ENCODE measurements at regions not wholly inside any gene's neighbourhood (a gene's known extent, or its start where the extent isn't known, plus 50 kb on each side); places are given as distances from the start of the nearest gene placed in this dataset.

GRCh38 chr1:104341944-104342343 is 592.2 kb downstream of the AMY1C start:
- no peaks in the 10 kb centered on the region for H3K4me1 ChIP-seq
- 67 to 70% methylated on average over 3 of the region's 3 CpGs for WGBS, 2 donors
- no peaks in the 10 kb centered on the region for H3K9me3 ChIP-seq
- DNase-seq (no peak), ATAC-seq (ENCODE audit: low FRiP score in 2 of 2) (no peak)
- TF ChIP-seq POLR2A (IDR thresholded peaks at IDR 0.05) (no peak), EP300 (IDR thresholded peaks at IDR 0.05) (no peak), CTCF (IDR thresholded peaks at IDR 0.05) (no peak), POLR2AphosphoS5 (IDR thresholded peaks at IDR 0.05) (no peak)
- H3K4me3 ChIP-seq: no peak overlapping the region
- H3K27ac ChIP-seq: no peak overlapping the region
- H3K36me3 ChIP-seq: no peaks in the 10 kb centered on the region
- no peaks in the 10 kb centered on the region for H3K27me3 ChIP-seq

- DNase-seq: no peak
- ATAC-seq (ENCODE audit: low FRiP score in 2 of 2): no peak
- no peaks in the 10 kb centered on the region for H3K4me1 ChIP-seq
- no peaks in the 10 kb centered on the region for H3K36me3 ChIP-seq
- H3K27me3 ChIP-seq: no peaks in the 10 kb centered on the region
- no peak for TF ChIP-seq POLR2AphosphoS5 (IDR thresholded peaks at IDR 0.05)
- TF ChIP-seq CTCF (IDR thresholded peaks at IDR 0.05): no peak
- no peak for TF ChIP-seq EP300 (IDR thresholded peaks at IDR 0.05)
- TF ChIP-seq POLR2A (IDR thresholded peaks at IDR 0.05): no peak
- H3K4me3 ChIP-seq: no peak overlapping the region
- H3K27ac ChIP-seq: no peak overlapping the region
- WGBS, 2 donors: 89 to 91% methylated on average over 1 of the region's 1 CpG
- no peaks in the 10 kb centered on the region for H3K9me3 ChIP-seq
These were observed 598.6 kb downstream of the AMY1C start for GRCh38 chr1:104348277-104348676.

GRCh38 chr1:104353580-104353979 is 603.9 kb downstream of the AMY1C start:
- 38 to 53% methylated on average over 1 of the region's 1 CpG for WGBS, 2 donors
- ATAC-seq (ENCODE audit: low FRiP score in 2 of 2) (no peak), DNase-seq (no peak)
- Histone ChIP-seq H3K4me3 (no peak overlapping the region), H3K27ac (no peak overlapping the region), H3K4me1 (no peaks in the 10 kb centered on the region), H3K27me3 (no peaks in the 10 kb centered on the region), H3K36me3 (no peaks in the 10 kb centered on the region), H3K9me3 (no peaks in the 10 kb centered on the region)
- no peak for TF ChIP-seq POLR2AphosphoS5 (IDR thresholded peaks at IDR 0.05)
- TF ChIP-seq CTCF (IDR thresholded peaks at IDR 0.05): no peak
- TF ChIP-seq POLR2A (IDR thresholded peaks at IDR 0.05): no peak
- TF ChIP-seq EP300 (IDR thresholded peaks at IDR 0.05): no peak

- ATAC-seq (ENCODE audit: low FRiP score in 2 of 2): no peak
- Histone ChIP-seq H3K4me1 (no peaks in the 10 kb centered on the region), H3K36me3 (no peaks in the 10 kb centered on the region), H3K4me3 (no peak overlapping the region), H3K27me3 (no peaks in the 10 kb centered on the region), H3K9me3 (no peaks in the 10 kb centered on the region), H3K27ac (no peak overlapping the region)
- DNase-seq: no peak
- 48 to 63% methylated on average over 1 of the region's 1 CpG for WGBS, 2 donors
- TF ChIP-seq CTCF (IDR thresholded peaks at IDR 0.05) (no peak), POLR2A (IDR thresholded peaks at IDR 0.05) (no peak), EP300 (IDR thresholded peaks at IDR 0.05) (no peak), POLR2AphosphoS5 (IDR thresholded peaks at IDR 0.05) (no peak)
These were observed 608.4 kb downstream of the AMY1C start for GRCh38 chr1:104358086-104358485.

GRCh38 chr1:104358621-104359020 is 608.9 kb downstream of the AMY1C start:
- H3K27ac ChIP-seq: no peak overlapping the region
- DNase-seq: no peak
- H3K4me3 ChIP-seq: no peak overlapping the region
- no peaks in the 10 kb centered on the region for H3K4me1 ChIP-seq
- 74 to 75% methylated on average over 3 of the region's 3 CpGs for WGBS, 2 donors
- no peaks in the 10 kb centered on the region for H3K36me3 ChIP-seq
- no peaks in the 10 kb centered on the region for H3K9me3 ChIP-seq
- no peak for ATAC-seq (ENCODE audit: low FRiP score in 2 of 2)
- H3K27me3 ChIP-seq: no peaks in the 10 kb centered on the region
- no peak for TF ChIP-seq EP300 (IDR thresholded peaks at IDR 0.05)
- no peak for TF ChIP-seq POLR2AphosphoS5 (IDR thresholded peaks at IDR 0.05)
- TF ChIP-seq POLR2A (IDR thresholded peaks at IDR 0.05): no peak
- TF ChIP-seq CTCF (IDR thresholded peaks at IDR 0.05): no peak
